NCI-H1417 treated with DMSO at 0.1 percent for 48 hours (cell line): ENCODE measurements at regions not wholly inside any gene's neighbourhood (a gene's known extent, or its start where the extent isn't known, plus 50 kb on each side); places are given as distances from the start of the nearest gene placed in this dataset.

Experiments used
- DNase-seq: peaks from one replicate; lab custom pipeline; 2025; lab: John Stamatoyannopoulos, UW

DNA sequence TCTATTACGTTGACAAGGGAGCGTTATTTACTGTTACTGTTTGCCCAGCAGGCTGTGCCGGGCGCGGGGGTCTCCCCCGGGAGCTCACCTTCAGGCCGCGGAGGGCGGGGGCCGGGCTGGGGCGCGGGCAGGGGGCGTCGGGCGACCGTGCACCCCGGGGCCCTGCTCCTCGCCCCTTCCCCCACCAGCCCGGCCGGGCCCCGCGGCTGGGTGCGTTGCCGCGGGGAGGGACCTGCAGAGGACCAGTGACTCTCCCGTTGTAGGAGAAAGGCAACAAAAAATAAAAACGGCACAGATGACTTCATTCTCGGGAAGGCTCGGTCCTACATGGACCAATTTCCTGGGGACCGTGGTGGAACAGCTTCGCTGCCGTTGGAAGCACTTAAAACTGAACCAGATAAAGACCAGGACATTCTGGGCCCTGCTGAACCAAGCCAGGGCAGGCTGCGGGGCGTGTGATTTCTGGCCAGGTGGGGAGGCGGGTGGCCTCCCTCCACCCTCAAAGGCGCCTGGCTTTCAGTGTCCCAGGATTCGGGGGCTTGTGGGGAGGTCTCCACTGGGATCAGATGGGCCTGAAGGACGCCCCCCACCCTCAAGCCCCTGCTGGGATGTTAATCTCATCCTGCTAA is 57.4 kb downstream of the IGLL1 start:
- no peak for DNase-seq

DNA sequence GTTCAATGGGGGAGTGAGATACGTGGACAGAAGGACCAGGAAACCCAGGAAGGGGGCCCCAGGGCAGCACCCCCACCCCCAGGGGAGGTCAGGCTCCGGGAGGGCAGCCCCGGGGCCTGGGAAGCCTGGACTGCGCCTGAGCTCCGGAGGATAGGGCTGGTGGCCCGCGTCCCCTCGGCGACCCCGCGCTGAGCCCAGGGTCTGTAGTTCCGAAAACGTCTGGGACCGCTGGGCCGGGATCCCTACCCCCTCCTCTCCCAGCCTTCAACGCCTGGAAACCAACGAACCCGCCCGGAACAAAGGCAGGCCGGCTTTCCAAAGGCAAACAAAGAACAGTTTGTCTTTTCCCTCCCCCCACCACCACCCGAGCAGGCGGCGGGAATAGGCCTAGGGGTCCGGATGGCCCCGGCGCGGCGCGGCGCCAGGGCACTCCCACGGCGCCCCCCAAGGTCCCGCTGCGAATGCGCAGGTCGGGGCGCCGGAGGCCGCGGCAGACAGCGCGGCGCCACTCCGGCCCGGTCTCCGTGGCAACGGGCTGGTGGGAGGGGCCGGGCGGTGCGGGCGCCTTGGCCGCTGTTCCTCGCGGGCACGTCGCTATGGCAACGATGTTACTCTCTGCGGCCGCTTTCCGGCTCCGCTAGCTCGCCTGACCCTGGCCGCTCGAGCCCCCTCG is 58.5 kb downstream of the IGLL1 start:
- DNase-seq, result peak; percentile 75

DNA sequence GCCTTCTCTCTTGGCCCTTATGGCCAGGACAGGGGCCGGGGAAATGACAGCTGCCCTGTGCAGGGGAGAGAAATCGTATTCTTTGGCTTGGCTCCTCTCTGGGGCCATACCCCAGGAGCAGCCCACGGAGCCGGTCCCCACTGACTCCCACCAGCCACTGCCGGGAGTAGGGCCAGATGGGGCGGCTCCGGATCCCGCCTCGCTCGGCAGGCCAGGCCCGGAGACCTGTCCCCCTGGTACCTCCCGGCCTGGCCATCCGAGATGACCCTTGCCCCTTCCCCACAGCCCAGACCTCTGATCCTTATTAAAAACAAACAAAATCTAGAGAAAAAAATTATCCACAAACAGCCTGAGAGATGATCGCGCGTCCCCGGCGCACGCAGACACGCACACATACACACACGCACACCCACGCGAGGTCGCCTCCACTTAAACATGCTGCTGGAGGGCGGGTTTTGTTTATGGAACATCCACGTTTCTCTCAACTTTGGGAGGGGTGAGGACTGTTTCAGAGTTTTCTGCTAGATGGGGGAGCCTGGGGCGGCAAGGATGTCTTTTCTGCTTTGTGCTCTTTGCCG is 59.1 kb downstream of the IGLL1 start:
- DNase-seq, result no peak

DNA sequence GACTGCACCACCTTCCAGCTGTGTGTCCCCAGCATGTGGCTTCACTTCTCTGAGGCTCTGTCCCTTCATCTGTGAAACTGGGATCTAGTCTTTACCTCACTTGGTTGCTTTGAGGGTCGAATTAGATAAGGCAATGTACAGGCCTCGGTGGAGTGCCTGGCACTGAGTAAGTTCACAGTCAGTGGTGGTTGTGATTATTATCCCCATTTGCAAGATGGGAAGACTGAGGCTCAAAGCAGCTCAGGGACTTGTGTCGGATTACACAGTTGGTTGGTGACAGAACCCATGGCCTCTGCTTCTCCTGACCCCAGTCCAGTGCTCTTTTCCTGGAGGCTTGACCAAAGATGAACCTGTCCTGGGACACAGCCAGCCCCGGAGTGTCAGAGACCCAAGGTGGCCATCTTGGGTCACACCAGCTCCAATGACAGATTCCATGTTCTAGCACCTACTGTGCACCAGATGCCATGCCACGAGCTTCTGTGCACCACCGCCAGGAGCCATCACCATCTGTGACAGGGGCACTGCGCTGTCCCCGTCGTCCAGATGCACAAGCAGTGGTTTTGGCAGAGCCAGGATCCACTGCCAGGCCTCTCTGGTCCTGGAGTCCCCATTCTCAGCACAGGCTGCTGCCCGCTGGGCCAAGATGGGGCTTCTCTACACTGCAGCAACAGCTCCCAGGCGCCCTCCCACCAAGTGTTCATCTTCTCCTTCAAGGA is 60.5 kb downstream of the IGLL1 start:
- DNase-seq, result no peak

DNA sequence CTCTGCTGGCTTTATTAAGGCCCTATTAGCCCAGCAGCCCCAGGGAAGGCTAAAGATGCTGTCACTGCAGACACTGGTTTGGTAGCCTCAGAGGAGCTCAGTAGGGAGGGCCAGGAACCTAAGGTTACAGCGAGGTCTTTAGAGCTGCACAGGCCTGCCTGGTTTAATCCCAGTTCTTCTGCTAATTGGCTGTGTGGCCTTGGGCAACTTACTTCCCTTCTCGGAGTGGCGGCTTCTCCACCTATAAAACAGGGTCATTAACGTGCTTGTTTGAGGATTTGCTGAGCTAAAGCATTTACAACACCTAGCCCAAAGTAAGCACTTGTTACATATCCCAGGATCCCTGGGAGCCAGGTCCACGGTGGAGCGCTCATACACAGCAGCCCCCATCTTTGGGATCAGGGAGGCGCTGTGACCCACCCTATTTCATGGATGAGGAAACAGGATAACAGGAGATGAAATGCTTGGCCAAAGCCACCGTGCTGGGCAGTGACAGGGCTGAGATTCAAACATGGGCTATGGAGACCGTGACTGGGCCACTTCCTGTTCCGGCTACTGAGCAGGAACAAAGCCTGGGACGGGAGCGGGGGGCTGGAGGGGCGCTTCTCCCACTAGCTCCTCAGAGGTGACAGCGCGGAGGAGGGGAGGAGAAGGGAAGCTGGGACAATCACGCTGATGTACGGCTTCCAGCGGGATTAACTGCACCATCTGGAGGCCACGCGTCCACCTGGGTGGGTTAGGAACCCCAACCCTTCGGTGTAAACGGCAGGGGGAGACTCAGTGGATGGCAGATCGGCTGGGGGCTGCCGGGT is 61.5 kb downstream of the IGLL1 start:
- no peak for DNase-seq

DNA sequence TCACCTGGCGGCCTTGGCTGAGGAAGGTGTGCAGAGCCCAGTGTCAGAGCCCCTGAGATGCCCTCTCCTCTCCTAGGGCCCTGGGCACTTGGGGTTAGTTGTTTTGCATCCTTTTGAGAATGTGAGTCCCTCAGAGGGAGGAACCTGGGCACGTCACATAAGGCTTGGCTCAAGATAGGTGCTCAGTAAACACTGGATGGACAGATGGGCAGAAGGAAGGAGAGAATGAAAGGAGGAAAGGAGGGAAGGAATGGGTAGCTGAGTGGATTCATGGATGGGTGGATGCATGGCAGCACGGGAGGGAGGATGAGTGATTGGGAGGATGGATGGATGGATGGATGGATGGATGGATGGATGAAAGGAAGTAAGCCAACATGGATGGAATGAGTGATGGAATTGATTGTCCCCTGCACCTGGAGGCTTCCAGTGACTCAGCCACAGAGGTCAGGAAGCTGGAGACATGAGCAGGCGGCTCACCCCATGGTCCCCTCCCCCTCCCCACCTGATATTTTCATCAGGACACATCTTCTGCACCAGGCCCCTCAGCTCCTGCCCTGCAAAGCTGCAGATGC is 62.2 kb downstream of the IGLL1 start:
- no peak for DNase-seq

DNA sequence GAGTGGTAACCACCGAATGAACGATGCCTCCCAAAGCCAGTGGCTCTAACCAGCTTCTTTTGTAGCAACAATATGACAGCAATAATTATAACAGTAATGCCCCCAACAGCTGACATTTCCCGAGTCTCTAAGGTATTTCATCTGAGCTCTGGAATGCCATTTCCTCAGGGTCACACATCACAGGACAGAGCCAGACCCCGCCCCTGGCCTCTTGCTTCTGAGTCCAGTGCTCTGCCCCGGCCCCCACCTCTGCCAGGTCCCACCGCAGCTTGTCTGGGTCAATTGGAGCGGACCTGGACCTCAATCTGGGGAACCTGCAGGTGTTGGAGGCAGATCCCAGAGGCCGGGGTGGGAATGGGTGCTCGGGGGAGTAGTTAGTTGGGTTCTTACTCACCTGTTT is 63.8 kb downstream of the IGLL1 start:
- no peak for DNase-seq

DNA sequence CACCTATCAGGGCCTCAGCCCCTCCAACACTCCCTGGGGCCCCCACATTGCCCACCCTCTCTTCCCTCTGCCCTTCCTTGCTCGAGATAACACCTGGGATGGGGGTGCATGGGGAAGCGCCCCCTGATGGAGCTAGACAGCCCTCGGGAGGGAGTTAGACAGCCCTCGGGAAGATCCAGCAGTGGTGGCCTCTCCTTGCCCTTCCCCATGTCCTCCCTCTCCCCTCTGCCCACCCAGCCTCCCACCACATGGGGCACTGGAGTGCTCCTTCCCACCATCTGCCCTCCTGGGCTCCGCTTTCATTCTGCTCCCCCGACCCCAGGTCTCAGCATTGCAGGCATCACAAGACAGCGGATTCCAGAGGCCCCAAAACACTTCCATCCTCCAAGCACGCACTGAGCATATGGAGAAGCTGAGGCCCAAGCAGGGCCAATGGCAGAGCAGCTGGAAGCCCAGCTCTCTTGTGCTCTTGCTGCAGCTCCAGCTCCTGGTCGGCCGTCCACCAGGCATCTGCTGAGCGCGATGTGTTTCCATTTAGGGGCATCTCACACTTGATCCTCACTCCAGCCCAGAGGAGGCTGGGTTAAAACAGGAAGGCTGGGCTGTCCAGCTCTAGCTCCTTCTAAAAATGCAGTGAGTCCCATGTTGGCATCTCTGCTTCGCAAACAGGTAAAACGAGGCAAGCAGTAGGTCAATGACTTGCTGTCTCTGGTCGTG is 65.6 kb downstream of the IGLL1 start:
- no peak for DNase-seq

DNA sequence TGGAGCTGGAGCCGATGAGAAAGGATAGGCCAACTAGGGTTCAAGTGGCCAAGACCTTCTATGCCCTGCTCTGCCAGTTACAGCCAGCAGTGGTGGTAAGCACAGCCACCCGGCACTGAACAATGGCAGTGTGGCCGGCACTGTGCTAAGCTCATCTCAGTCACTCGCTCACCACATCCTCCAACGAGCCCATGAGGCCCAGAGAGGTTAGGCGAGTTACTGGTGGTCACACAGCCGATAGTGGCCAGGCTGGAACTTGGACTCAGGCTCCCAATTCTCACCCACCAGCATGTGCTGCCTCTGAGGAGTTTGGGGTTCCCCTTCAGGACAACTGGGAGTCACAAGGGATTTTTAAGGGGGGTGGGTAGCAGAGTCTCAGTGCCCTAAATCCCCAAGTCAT is 66.4 kb downstream of the IGLL1 start:
- DNase-seq, result no peak

DNA sequence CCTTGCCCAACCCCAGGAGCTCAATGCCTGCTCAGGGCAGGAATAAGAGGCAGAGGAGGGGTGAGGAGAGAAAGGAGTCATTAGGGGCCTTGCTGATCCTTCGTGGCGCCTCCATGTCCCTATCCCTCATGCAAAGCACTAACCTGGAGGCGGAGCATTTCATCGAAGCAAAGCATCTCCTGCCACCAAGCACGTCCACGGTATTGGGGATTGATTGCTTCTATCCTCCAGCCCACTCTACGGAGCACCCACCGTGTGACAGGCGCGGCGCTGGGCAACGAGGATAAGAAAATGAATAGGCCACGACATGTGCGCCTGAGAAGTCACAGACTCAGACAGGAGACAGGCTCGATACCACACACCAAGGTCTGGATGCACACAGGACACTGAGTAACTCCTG is 67.0 kb downstream of the IGLL1 start:
- DNase-seq, result no peak

DNA sequence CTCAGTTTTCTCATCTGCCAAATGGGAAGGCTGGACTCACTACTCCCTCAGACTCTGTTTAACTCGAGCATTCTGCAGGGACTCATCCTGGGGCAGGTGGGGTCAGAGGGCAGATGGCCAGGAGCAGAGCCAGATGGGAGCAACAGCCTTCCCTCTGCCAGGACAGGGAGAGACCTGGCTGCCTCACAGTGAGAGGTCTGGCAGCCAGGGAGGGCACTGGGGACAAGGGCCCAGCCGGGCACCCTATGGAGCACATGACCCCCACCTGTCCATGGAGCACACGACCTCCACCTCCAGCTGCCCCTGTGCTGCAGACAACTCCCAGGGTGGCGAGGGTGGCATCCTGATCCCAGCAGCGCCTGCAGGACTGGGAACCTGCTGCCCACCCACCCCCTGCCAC is 67.4 kb downstream of the IGLL1 start:
- DNase-seq, result no peak

DNA sequence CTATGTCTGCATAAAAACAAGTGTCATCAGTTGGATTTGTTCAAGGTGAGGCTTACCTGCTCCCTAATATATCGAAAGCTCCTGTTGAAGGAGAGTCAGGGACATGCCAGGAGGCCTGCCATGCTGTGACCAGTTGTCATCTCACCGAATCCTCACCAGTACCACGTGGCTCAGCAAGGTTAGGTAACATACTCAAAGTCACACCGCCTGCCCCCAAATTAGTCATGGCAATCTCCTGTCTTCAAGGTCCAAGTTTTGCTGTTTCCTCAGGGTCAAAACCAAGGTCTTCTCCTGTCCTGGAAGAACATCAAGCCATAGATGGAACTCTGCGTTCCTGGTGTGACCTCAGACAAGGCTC is 67.8 kb downstream of the IGLL1 start:
- no peak for DNase-seq

DNA sequence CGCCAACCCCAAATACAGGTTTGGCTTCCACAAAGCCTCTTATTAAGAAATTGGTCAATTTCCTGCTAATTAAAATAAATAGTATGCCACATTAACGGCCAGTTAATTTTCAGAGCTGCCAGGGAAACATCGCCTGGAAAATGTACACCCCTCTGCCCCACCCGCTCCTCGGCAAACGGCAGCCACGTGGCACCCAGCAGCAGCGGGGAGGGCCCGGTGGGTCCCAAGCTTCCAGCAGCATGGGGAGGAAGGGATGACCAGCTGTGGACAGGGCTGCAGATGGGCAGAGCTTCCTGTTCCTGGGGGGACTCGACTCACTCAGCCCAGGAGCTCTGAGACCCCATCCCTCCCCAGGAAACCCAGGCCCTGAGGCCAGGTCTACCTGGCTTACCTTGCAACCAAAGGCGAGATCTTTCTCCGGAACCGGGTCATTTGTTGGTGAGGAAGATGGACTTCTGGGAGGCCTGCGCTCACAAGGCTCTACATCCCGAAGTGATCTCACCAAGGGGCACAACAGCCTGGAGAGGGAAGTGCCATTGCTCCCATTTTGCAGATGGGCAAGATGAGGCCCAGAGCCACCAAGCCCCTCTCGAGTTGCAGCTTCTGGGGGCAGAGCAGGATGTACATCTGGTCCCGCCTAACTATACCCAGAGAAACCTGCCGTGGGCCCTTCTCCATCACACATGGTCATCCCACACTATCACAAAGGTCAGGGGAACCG is 68.3 kb downstream of the IGLL1 start:
- DNase-seq, result no peak

DNA sequence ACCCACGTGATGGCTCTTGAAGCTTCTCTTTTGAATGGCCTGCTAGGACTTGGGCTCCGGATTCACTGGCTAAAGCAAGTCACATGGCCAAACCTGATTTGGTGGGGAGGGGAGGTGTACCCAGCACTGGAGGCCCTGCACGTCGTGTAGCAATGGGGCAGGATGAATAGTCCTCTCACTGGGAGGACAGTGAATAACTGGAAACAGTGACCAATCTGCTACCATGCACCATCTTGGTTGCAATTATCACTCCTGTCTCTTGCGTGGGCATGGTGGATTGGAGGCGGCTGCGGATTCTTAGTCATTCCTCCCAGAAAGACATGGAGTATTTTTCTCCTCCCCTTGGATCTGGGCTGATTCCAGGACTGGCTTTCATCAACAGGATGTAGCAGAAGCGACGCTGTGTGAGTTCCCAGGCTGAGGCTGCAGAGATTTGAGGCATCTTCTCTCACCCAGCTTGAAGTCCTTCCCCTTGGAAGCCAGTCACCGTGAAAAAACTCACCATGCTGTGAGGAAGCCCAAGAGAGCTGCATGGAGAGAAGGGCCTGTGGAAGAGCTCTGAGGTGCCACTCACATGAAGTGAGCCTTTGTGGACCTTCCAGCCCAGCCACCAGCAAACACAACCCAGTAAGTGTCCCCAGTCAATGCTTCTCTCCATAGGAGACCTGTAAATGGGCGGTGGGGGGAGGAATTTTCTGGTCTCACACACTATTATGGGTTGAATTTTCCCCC is 70.4 kb downstream of the IGLL1 start:
- DNase-seq, result no peak

DNA sequence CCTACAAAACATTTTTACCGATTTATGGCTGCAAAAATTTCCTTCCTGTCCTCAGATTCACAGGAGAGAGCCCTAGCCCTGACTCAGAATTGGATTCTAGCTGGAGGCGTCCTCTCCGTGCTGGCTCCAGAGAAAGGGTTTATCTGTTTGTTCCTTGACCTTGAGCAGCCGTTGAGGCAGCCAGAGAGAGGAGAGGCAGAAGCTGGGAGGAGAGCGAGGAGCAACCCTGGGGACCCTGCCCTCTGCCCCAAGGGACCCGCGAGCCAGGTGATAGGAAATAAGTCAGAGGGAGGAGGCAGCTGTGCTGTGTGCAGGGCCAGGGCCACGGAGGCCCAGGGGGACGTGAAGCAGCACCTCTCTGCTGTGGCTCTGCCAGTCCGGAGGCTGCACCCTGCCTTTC is 75.6 kb downstream of the IGLL1 start:
- DNase-seq, result no peak

DNA sequence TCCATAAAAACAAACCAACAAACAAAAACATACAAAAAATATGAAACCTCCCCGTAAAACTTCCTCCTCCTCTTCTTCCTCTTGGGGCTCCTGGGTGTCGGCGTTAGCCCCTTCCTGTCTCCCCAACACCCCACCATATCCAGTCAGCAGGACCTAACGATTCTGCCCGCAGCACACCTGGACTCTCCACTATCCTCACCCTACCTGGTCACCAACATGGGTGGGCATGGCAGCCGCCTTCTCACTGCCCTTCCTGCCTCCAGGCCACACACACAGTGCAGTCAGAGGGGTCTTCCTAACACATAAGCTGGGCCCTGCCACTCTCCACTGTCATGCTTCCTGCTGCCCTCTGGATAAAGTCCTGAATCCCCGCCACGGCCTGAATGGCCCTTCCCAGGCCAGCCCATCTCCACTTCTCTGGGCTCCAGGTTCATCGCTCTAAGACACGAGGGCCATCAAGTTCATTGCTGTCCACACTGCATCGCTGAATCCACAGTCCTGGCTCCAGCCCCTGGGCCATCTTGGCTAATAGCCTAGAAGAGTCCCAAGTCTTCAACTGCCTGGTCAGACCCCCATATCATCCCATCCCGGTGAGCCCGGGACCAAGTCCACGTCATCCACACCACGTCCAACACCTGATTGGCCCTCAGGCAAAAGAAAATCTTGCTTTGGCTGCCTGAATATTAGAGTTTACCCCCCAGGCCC is 76.2 kb downstream of the IGLL1 start:
- no peak for DNase-seq

DNA sequence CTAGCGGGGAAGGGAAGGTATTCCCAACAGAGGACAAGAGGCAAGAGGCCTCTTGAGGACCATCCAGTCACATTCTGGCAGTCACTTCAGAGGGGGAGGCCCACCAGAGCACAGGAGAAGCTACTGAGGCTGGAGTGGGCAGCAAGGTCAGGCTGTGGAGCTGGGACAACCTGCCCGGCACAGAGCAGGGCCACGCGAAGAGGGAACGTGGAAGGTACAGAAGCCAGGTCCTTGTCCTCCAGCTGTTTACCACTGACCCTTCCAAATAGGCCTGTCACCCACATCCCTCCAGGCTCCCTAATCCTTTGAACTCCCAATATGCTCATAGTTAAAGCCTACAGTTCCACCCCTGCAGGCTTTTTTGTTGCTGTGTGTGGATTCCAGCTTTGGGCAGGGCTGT is 76.9 kb downstream of the IGLL1 start:
- no peak for DNase-seq

DNA sequence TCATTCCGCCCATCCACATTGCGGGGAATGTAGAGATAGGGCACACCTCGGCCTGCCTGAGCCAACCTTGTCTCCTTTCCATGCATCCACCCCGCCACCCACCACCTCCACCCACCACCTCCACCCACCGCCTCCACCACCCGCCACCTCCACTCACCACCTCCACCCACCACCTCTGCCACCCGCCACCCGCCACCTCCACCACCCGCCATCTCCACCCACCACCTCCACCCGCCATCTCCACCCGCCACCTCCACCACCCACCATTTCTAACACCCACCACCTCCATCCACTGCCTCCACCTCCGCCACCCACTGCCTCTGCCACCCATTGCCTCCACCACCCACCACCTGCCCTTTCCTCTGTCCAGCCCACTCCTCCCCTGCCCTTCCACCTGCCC is 78.4 kb downstream of the IGLL1 start:
- DNase-seq, result no peak

DNA sequence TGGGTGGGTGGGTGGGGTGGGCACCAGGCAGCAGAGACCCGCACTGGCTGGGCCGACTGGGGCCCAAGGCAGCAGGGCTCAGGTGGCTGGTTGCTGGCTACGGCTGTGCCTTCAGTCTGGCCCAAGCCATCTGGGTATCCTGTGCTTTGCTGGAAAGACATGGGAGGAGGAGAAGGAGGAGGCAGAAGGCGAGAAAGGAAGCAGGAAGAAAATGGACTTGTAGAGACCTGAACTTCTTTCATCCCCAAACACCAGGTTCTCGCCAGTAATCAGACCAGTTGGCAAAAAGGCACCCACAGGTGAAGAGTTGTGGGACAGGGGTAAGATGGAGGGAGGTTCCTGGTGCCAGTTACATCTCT is 78.8 kb downstream of the IGLL1 start:
- no peak for DNase-seq
